GM19043 (cell line): ENCODE measurements at regions not wholly inside any gene's neighbourhood (a gene's known extent, or its start where the extent isn't known, plus 50 kb on each side); places are given as distances from the start of the nearest gene placed in this dataset.
"Not testable (repeated sequence)": the region's sequence is repeated elsewhere in the genome, so short reads cannot be mapped to it uniquely, and the experiment has no call there.

Experiments used
- ATAC-seq: cut with Tn5 transposase; IDR thresholded peaks from one replicate; pipeline ENCODE4 v1.9.1; 2021; ENCODE audit warnings: low read depth; ENCODE audit not compliant: unreplicated experiment

GRCh38 chr1:94769551-94769950, 50.6 kb upstream of the SLC44A3 start:
- no peak for ATAC-seq

- no peak for ATAC-seq
Observed at GRCh38 chr1:94768036-94768435, 52.1 kb upstream of the SLC44A3 start.

- no peak for ATAC-seq
Observed at GRCh38 chr1:94765958-94766357, 54.2 kb upstream of the SLC44A3 start.

GRCh38 chr1:94759188-94759587, 61.0 kb upstream of the SLC44A3 start:
- no peak for ATAC-seq

GRCh38 chr1:94757931-94758330, 62.2 kb upstream of the SLC44A3 start:
- no peak for ATAC-seq

- no peak for ATAC-seq
Observed at GRCh38 chr1:94755675-94756074, 64.5 kb upstream of the SLC44A3 start.

GRCh38 chr1:94755016-94755415, 65.1 kb upstream of the SLC44A3 start:
- not testable (repeated sequence) for ATAC-seq

GRCh38 chr1:94754570-94754969, 65.6 kb upstream of the SLC44A3 start:
- no peak for ATAC-seq

GRCh38 chr1:94754095-94754494, 66.1 kb upstream of the SLC44A3 start:
- no peak for ATAC-seq

- ATAC-seq, result no peak
Observed at GRCh38 chr1:94753171-94753972, 66.8 kb upstream of the SLC44A3 start.

GRCh38 chr1:94751483-94751882, 68.7 kb upstream of the SLC44A3 start:
- not testable (repeated sequence) for ATAC-seq

GRCh38 chr1:94746635-94747525, 73.3 kb upstream of the SLC44A3 start:
- ATAC-seq, result no peak

- ATAC-seq, result no peak
Observed at GRCh38 chr1:94745742-94746141, 74.4 kb upstream of the SLC44A3 start.

GRCh38 chr1:94743862-94744261, 76.3 kb upstream of the SLC44A3 start:
- ATAC-seq, result no peak

GRCh38 chr1:94741996-94742395, 78.2 kb upstream of the SLC44A3 start:
- no peak for ATAC-seq

- no peak for ATAC-seq
Observed at GRCh38 chr1:94741510-94741909, 78.6 kb upstream of the SLC44A3 start.

GRCh38 chr1:94739521-94740061, 80.6 kb upstream of the SLC44A3 start:
- no peak for ATAC-seq

GRCh38 chr1:94738371-94738770, 81.8 kb upstream of the SLC44A3 start:
- ATAC-seq, result no peak

- ATAC-seq, result no peak
Observed at GRCh38 chr1:94737124-94737998, 82.8 kb upstream of the SLC44A3 start.

- ATAC-seq, result no peak
Observed at GRCh38 chr1:94736549-94736948, 83.6 kb upstream of the SLC44A3 start.
